Stimulated activated CD8-positive, alpha-beta memory T cell treated with anti-CD3 and anti-CD28 coated beads, Interleukin-2, amount 100 ng/mL, for 1 hour (primary cell): ENCODE measurements at regions not wholly inside any gene's neighbourhood (a gene's known extent, or its start where the extent isn't known, plus 50 kb on each side); places are given as distances from the start of the nearest gene placed in this dataset.

Experiments
- DNase-seq, 2 donors: peaks; one replicate each; pipeline ENCODE4 v3.0.0-alpha.2; 2020; ENCODE audit warnings: low read depth in 2 of 2

- DNase-seq, result no peak
Observed at GRCh38 chr6:134740027-134740373, 209.9 kb downstream of the ALDH8A1 start.

DNA sequence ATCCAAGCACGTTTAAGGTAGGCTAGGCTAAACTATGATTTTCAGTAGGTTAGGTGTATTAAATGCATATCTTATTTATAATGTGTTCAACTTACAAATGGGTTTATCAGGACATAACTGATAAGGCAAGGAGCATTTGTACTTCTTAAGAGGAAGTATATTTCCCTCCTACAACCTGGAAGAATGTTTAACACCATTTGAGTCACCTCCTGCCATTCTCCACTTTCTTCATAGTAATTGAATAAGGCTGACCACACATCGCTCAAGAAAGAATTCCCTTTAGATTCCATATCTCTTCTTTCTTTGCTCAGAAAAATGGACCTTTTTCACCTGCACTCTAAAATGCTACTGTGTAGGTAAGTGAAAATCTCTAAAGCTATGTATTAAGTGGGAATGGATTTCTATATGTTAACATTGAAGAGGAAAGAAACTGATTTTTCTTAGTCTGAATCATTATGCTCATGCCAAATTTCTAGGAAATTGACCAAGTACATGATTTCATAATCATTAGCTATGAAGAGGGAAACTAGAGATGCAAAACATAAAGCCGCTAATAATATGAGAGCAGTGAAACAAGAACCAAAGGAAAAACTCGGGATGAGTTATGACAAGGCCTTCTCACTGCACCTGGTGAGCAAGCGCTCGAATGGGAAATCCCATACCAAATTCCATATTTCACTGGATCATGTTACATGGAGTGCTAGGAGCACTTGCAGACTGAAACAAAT is 210.4 kb downstream of the ALDH8A1 start:
- no peak for DNase-seq

DNA sequence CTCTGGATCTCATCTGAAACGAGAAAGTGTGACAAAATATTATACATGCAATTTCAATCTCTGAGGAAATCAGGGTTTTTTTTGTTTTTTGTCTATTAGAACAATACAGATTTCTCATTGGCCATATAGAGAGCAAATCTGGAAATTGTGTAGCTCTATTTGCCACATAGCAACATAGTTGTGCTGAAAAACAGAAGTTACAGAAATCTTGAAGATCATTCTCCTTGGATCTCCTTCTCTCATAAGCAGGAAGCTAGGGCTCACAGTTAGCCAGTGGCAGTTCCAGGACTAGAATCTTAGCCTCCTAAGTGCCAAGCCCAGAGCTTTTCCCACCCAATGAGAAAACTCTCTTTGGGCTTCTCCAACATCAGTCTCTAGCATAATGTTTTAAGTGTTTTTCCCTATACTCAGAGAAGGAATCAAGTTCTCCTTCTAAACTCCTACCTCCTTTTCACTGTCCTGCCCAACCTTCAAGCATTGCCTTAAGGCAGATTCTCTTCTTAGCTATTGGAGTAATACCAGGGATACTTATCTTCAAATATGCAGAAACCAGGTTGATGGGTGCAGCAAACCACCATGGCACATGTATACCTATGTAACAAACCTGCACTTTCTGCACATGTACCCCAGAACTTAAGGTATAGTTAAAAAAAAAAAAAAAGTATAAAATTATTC is 211.6 kb downstream of the ALDH8A1 start:
- DNase-seq, result no peak

DNA sequence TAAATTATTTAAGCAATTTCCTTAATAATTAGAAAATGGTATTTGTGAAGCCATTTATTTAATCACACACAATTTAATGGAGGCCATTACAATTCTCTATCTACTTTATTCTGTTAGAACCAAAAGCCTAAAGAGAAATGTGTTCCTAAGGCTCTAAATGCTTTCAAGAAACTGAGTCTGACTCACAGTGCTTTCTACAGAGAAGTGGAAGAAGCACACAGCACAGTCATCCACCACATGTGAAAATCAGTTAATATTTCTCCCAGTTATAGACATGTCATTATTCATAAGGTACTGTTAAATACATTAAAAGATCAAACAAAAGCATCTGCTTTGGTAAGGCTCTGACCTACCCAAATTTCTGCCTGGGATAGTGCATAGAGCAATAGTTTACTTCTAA is 214.4 kb downstream of the ALDH8A1 start:
- DNase-seq, result no peak

GRCh38 chr6:134734312-134734869 is 215.5 kb downstream of the ALDH8A1 start:
- DNase-seq, result no peak

DNA sequence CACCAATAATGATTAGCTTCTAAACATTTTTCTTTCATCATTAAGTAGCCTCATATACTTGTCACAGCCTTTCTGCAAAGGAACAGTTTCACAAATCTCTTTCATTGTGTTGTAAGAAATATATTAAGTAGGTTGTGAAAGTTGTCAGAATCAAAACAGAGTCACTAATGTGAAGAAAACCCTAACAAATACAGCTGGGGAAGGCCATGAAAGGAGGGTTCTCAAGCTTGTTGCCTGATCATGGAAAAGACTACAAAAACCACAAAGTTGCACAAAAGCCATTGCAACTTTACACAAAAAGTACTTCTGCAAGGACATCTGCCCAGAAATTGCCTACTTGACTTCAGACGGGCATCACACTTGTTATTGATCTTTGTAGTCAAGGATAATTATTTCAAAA is 216.1 kb downstream of the ALDH8A1 start:
- DNase-seq, result no peak

DNA sequence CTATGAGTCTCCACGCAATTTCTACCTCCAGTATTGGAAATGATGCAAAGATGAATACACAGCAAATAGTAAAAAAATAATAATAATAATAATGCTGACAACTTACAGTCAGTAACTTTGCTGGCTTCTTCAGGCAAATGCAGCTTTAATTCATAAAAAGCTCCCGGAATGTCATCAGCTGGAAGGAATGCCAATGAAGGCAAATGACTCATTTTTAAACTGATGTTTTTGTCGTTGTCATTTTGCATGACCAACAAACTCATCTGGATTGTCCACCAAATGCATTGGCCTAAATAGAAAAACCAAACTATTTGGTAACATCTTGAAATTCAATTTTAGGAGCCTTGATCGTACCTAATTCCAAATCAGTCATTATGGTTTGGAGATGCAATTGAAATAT is 217.1 kb downstream of the ALDH8A1 start:
- DNase-seq, result no peak

DNA sequence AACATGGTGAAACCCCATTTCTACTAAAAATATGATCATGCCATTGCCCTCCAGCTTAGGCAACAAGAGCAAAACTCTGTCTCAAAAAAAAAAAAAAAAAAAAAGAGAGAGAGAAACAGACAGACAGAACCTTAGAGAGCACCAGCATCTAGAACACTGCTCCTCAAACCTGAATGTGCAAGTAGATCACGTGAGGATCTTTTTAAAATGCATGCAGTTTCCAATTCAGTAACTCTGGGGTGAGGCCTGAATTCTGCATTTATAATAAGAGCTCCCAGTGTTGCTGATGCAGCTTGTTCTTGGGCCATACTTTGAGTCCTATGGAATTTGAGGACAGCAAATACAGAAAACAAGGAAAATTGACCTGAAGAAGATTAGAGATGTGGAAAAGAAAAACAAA is 218.3 kb downstream of the ALDH8A1 start:
- DNase-seq, result no peak

- DNase-seq, result no peak
Observed at GRCh38 chr6:134730013-134730412, 219.9 kb downstream of the ALDH8A1 start.

- no peak for DNase-seq
Observed at GRCh38 chr6:134729561-134729960, 220.3 kb downstream of the ALDH8A1 start.

DNA sequence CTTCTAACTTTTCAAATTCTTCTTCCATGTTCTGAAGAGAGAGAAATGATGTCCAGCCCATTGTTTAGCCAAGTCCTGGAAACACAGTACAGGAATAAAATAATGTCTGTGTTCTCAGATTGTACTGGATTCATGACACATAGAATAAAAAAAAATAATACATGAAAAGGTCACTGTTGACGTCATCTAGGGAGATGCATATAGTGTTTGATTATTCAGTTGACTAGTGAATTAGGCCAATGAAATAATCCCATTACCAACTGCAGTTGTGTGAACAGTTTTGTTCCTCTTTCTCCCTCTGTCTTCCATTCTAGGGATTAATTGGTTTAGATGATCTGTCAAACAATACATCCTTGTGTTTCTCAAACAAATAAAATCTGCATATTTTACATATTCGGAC is 222.8 kb downstream of the ALDH8A1 start:
- DNase-seq, result no peak

DNA sequence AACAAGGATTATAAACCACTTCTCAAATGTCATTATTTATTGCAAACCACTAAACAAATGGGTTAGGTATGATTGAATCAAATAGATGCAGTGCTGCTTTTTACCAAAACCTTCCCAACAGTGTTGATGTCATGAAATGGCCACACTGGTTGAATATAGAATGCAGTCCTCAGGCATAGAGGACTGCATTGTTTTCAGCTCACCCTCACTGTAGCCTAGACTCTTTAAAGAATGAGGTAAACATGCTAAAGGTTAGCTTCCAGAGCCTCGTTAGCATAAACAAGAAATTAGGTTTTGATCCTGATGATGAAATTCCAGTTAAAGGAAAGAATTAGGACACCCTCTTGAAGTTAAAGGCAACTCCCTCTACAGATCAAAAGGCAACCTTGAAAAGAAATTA is 224.3 kb downstream of the ALDH8A1 start:
- no peak for DNase-seq

DNA sequence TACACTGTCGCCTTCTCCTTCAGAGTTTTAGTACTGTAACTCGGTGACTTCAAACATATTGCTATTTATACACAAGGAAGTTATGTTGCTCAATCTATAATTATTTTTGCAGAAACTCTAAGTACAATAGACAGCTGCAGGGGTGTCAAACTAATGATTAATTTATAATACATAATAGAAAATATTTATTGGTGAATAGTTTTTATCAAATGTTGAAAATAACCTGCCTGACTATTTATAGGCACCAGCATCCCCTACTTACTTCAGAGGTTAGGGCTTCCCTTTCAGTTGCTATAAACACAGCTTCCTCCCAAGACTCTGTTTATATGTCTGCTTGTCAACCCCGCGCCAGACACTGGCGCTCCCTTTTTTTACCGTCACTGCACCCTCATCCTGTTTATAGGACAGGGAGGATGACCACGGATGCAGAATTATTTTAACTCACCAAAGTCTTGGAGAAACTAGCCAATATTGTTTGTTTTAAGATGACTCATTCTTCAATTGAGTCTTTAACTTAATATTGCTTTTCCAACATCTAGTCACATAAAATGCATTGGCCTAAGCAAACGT is 225.0 kb downstream of the ALDH8A1 start:
- no peak for DNase-seq

GRCh38 chr6:134723081-134723871 is 226.6 kb downstream of the ALDH8A1 start:
- no peak for DNase-seq

DNA sequence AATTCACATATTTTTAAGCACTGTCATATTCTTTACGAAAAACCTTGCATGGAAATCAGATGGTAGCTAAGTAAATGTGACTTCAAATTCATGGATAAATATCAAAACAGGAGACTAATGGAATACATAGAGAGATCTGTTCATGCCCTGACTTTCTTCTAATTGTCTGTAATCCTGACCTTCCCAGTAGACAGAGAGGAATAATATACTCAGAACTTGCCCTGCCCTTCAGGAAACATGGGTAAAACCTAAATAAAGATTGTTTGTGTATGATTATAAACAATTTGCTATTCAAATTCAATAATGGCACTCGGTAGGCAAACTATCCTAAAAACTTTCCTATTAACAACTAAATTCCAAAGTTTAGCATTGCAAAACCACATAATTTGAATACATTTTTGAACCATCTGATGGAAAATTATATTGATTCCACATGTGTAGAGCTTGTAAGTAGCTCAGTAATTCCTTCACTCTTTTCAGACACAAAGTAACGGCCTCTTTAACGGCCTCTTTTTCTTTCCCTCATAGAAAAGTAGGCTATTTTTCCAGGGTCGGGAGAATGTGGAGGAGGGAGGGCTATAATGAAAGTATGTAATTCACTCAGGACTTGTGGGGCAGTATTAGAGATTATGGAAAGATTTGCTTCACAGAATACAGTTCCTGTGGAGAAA is 227.6 kb downstream of the ALDH8A1 start:
- no peak for DNase-seq

GRCh38 chr6:134721060-134721405 is 228.9 kb downstream of the ALDH8A1 start:
- no peak for DNase-seq

DNA sequence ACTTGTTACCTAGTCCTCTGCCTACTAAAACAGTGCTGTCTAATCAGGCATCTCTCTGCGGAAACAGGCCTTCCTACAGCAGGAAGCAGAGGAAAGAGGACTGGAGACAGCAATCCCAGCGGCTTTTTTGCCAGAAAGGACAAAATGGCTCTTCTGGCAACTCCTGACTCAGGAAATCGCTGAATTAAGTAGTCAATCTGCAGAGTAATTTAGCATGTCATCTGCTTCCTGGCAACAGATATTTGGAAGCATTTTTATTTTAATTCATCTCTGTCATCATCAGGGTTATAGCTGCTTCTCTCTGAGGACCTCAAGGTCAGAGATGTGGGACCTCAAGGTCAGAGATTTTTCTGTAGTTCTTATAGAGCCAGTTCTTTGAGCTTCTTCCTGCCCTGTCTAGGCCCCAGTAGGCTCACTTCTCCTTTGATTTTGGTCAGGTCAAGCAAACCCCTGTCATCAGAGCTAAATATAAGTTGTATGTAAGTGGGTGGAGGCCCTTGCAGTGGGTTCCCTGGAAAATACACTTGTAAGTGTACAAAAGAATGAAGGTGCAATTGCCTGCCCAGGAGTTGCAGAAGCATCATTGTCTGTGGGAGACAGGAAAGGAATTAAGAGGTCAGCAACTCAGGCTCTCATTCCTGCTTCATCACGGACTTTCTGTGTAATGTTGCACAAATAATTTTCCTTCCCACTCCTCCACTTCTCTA is 229.4 kb downstream of the ALDH8A1 start:
- no peak for DNase-seq

DNA sequence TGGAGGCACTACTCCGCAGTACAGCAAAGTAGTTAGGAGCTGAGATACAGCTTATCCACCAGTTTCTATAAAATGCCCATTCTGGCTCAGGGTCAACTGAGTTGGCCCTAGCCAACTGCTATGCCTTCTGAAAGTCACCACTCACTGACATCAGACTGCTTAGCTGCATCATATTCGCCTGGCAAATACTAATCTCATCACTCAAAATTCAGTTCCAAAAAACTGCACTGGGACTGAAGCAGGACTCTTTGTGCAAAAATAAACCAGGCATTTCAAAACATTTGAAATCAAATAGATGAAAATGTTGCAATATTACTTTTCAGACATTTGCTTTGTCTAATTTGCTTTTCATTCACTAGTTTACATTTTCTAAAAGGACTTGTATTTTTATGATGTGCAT is 230.0 kb downstream of the ALDH8A1 start:
- DNase-seq, result no peak

DNA sequence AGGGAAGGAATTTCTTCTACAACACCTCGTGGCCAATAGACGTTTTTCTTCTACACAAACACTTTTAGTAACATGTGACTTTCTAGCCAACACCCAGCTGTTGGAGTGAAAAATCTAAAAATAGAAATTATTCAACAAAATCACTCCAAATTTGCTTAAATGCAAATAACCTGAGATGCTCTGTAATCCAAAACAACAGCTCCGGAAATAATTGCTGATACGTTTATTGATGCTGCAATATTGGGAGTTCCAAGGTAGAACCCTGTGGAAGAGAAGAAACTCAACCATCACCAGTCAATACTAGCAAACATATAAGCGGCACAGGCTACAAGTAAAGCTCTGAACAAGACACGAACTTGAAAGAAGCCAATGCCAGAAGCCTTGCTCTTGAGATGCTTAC is 230.6 kb downstream of the ALDH8A1 start:
- DNase-seq, result no peak

GRCh38 chr6:134714679-134715078 is 235.2 kb downstream of the ALDH8A1 start:
- DNase-seq, result no peak

DNA sequence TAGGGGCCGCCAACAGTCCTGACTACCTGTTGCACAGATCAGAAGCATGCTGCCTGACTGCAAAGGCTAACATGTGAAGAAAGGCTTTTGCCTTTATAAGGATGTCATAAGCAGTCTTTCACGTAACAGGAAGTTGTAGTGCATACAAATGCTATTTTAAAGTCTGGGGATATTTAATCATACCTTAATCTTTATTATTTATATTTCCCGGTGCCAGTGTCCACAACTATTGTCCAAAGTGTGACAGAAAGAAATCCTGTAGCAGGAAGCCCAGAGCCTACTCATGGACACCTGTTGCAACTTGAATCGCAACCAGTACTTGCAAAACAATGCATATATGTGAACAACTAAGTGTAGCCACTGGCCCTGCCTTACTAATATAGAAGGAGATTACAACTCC is 235.8 kb downstream of the ALDH8A1 start:
- no peak for DNase-seq
